ENCODE measurements at regions not wholly inside any gene's neighbourhood (a gene's known extent, or its start where the extent isn't known, plus 50 kb on each side); places are given as distances from the start of the nearest gene placed in this dataset.

- TF ChIP-seq CTCF (IDR thresholded peaks at IDR 0.05; ENCODE audit: poor library complexity) = no peak
- no peak for TF ChIP-seq EZH2 (IDR thresholded peaks at IDR 0.05; ENCODE audit: borderline replicate concordance)
- no peak for TF ChIP-seq EZH2phosphoT487 (IDR thresholded peaks at IDR 0.05; ENCODE audit: low read depth, severe bottlenecking, unreplicated experiment)
- Histone ChIP-seq H2AFZ (no peak overlapping the region), H3K4me1 (ENCODE audit: insufficient read depth) (peaks cover 3% of the 10 kb centered on the region), H3K27ac (no peak overlapping the region), H3K9me2 (replicated peaks; ENCODE audit: insufficient read depth) (no peaks in the 10 kb centered on the region), H3K36me3 (replicated peaks; ENCODE audit: insufficient read depth, low read depth) (no peaks in the 10 kb centered on the region), H3K9me3 (ENCODE audit: low read depth) (no peaks in the 10 kb centered on the region), H3K4me3 (no peak overlapping the region), H3K27me3 (no peaks in the 10 kb centered on the region), H3K4me2 (no peak overlapping the region), H4K20me1 (ENCODE audit: insufficient read depth, poor library complexity, severe bottlenecking) (no peaks in the 10 kb centered on the region), H3K79me2 (no peaks in the 10 kb centered on the region)
- no peak for DNase-seq (ENCODE audit: low spot score)
Measured at GRCh38 chr14:38391334-38391733, 135.4 kb upstream of the CLEC14A start.

- Histone ChIP-seq H3K4me3 (no peak overlapping the region), H3K27me3 (no peaks in the 10 kb centered on the region), H3K9me2 (replicated peaks; ENCODE audit: insufficient read depth) (no peaks in the 10 kb centered on the region), H3K4me2 (no peak overlapping the region), H4K20me1 (ENCODE audit: insufficient read depth, poor library complexity, severe bottlenecking) (no peaks in the 10 kb centered on the region), H3K79me2 (no peaks in the 10 kb centered on the region), H3K27ac (no peak overlapping the region), H3K9me3 (ENCODE audit: low read depth) (no peaks in the 10 kb centered on the region), H2AFZ (no peak overlapping the region), H3K36me3 (replicated peaks; ENCODE audit: insufficient read depth, low read depth) (no peaks in the 10 kb centered on the region), H3K4me1 (ENCODE audit: insufficient read depth) (peaks cover 3% of the 10 kb centered on the region)
- no peak for DNase-seq (ENCODE audit: low spot score)
- TF ChIP-seq EZH2phosphoT487 (IDR thresholded peaks at IDR 0.05; ENCODE audit: low read depth, severe bottlenecking, unreplicated experiment) (no peak), EZH2 (IDR thresholded peaks at IDR 0.05; ENCODE audit: borderline replicate concordance) (no peak), CTCF (IDR thresholded peaks at IDR 0.05; ENCODE audit: poor library complexity) (no peak)
- 50% methylated on average over 1 of the region's 1 CpG for WGBS (ENCODE audit: low lambda C conversion rate, missing lambda C conversion rate)
Measured at GRCh38 chr14:38389681-38390080, 133.8 kb upstream of the CLEC14A start.

- Histone ChIP-seq H3K36me3 (replicated peaks; ENCODE audit: insufficient read depth, low read depth) (no peaks in the 10 kb centered on the region), H3K9me2 (replicated peaks; ENCODE audit: insufficient read depth) (no peaks in the 10 kb centered on the region), H3K4me2 (no peak overlapping the region), H3K79me2 (no peaks in the 10 kb centered on the region), H4K20me1 (ENCODE audit: insufficient read depth, poor library complexity, severe bottlenecking) (no peaks in the 10 kb centered on the region), H3K4me3 (no peak overlapping the region), H3K9me3 (ENCODE audit: low read depth) (no peaks in the 10 kb centered on the region), H3K27ac (no peak overlapping the region), H3K4me1 (ENCODE audit: insufficient read depth) (peaks cover 3% of the 10 kb centered on the region), H3K27me3 (no peaks in the 10 kb centered on the region), H2AFZ (no peak overlapping the region)
- TF ChIP-seq CTCF (IDR thresholded peaks at IDR 0.05; ENCODE audit: poor library complexity) (no peak), EZH2phosphoT487 (IDR thresholded peaks at IDR 0.05; ENCODE audit: low read depth, severe bottlenecking, unreplicated experiment) (no peak), EZH2 (IDR thresholded peaks at IDR 0.05; ENCODE audit: borderline replicate concordance) (no peak)
- DNase-seq (ENCODE audit: low spot score) = no peak
- 42% methylated on average over 2 of the region's 2 CpGs for WGBS (ENCODE audit: low lambda C conversion rate, missing lambda C conversion rate)
Measured at GRCh38 chr14:38387821-38388220, 131.9 kb upstream of the CLEC14A start.

- WGBS (ENCODE audit: low lambda C conversion rate, missing lambda C conversion rate) = 70% methylated on average over 3 of the region's 3 CpGs
- H3K4me1 ChIP-seq (ENCODE audit: insufficient read depth) = peaks cover 3% of the 10 kb centered on the region
Measured at GRCh38 chr14:38385836-38386235, 129.9 kb upstream of the CLEC14A start.

More at GRCh38 chr14:38385836-38386235, 129.9 kb upstream of the CLEC14A start:
- Histone ChIP-seq H2AFZ (no peak overlapping the region), H3K27ac (no peak overlapping the region), H3K36me3 (replicated peaks; ENCODE audit: insufficient read depth, low read depth) (no peaks in the 10 kb centered on the region), H3K9me3 (ENCODE audit: low read depth) (no peaks in the 10 kb centered on the region), H4K20me1 (ENCODE audit: insufficient read depth, poor library complexity, severe bottlenecking) (no peaks in the 10 kb centered on the region), H3K4me2 (no peak overlapping the region), H3K9me2 (replicated peaks; ENCODE audit: insufficient read depth) (no peaks in the 10 kb centered on the region), H3K27me3 (no peaks in the 10 kb centered on the region), H3K4me3 (no peak overlapping the region), H3K79me2 (no peaks in the 10 kb centered on the region)
- no peak for DNase-seq (ENCODE audit: low spot score)
- TF ChIP-seq EZH2 (IDR thresholded peaks at IDR 0.05; ENCODE audit: borderline replicate concordance) = no peak
- no peak for TF ChIP-seq EZH2phosphoT487 (IDR thresholded peaks at IDR 0.05; ENCODE audit: low read depth, severe bottlenecking, unreplicated experiment)
- no peak for TF ChIP-seq CTCF (IDR thresholded peaks at IDR 0.05; ENCODE audit: poor library complexity)
